Panc1 (cell line): ENCODE measurements at regions not wholly inside any gene's neighbourhood (a gene's known extent, or its start where the extent isn't known, plus 50 kb on each side); places are given as distances from the start of the nearest gene placed in this dataset.

Experiments used
- ATAC-seq: fragments of 200-7000 bp; cut with Tn5 transposase; 2 replicates; pipeline ENCODE4 v1.9.1; 2020; ENCODE audit warnings: mild to moderate bottlenecking, moderate library complexity
- BruUV-seq: library from RNA; stranded (reverse); fragments of 400-500 nt; replicated peaks from 2 replicates; lab custom pipeline; 2021; lab: Mats Ljungman, UMichigan
- CTCF ChIA-PET: fragments of 300-600 bp; sonication (Branson Sonifier 250); formaldehyde crosslinking; loops from one replicate; lab custom pipeline; 2022; ENCODE audit warnings: antibody characterized with exemption; lab: Charles Lee
- POLR2A ChIA-PET: fragments of 300-600 bp; sonication (Branson Sonifier 250); formaldehyde crosslinking; loops from one replicate; lab custom pipeline; 2022; ENCODE audit warnings: antibody characterized with exemption; lab: Charles Lee
- DNase-seq: peaks from one replicate; pipeline ENCODE4 v3.0.0-alpha.2; 2010; ENCODE audit warnings: low read depth, low spot score
- H3K27ac ChIP-seq: 2 replicates; pipeline ENCODE4 v1.5.1; 2011; ENCODE audit warnings: mild to moderate bottlenecking, low read length, inconsistent platforms
- H3K27me3 ChIP-seq: fragments of 200-500 bp; sonication (Bioruptor generic); 2 replicates; pipeline ENCODE4 v1.6.0; 2014; ENCODE audit warnings: low read length, inconsistent platforms; ENCODE audit not compliant: control insufficient read depth, insufficient read depth
- H3K36me3 ChIP-seq: fragments of 200-500 bp; sonication (Bioruptor generic); 2 replicates; pipeline ENCODE4 v1.5.1; 2014; ENCODE audit warnings: inconsistent platforms, mild to moderate bottlenecking, low read length, moderate library complexity; ENCODE audit not compliant: control insufficient read depth, insufficient read depth
- H3K4me1 ChIP-seq: 2 replicates; pipeline ENCODE4 v1.5.1; 2011; ENCODE audit warnings: inconsistent platforms, mild to moderate bottlenecking, low read length, moderate library complexity; ENCODE audit not compliant: control insufficient read depth, insufficient read depth
- H3K4me3 ChIP-seq, 2 experiments: 2 replicates each; pipeline ENCODE4 v1.5.1; 2011 to 2012; ENCODE audit warnings: low read depth in 2 of 2, low read length in 2 of 2, mild to moderate bottlenecking in 2 of 2, inconsistent platforms in 1 of 2, moderate library complexity in 1 of 2
- H3K9me3 ChIP-seq: fragments of 200-500 bp; sonication (Bioruptor generic); 2 replicates; pipeline ENCODE4 v1.5.1; 2014; ENCODE audit warnings: low read depth, mild to moderate bottlenecking, inconsistent platforms, low read length, moderate library complexity; ENCODE audit not compliant: control insufficient read depth, insufficient read depth
- POLR2AphosphoS5 ChIP-seq: IDR thresholded peaks from 2 replicates; pipeline ENCODE4 v1.6.1; 2012; ENCODE audit warnings: mild to moderate bottlenecking, low read depth, low read length, moderate library complexity
- SIN3A ChIP-seq: IDR thresholded peaks from 2 replicates; pipeline ENCODE4 v1.6.1; 2012; ENCODE audit warnings: low read depth, mild to moderate bottlenecking, low read length, moderate library complexity, borderline replicate concordance; ENCODE audit not compliant: insufficient read depth
- TCF7L2 ChIP-seq: IDR thresholded peaks from 2 replicates; pipeline ENCODE4 v1.6.1; 2011; ENCODE audit warnings: mild to moderate bottlenecking, low read depth, low read length, inconsistent platforms
- in situ Hi-C: cut with HindIII; loops from 2 replicates; pipeline ENCODE4 v1.10.0; 2016; ENCODE audit warnings: low sequenced_read_pairs, low pct_unique_long_range_greater_than_20kb
- intact Hi-C: fragments of 100-400 bp; cut with micrococcal nuclease; formaldehyde crosslinking; loops from one replicate; pipeline ENCODE4 v1.10.0; 2022; ENCODE audit not compliant: unreplicated experiment
- TF ChIP-seq, protein P1 (sequence below): fragments of 450-650 bp; IDR thresholded peaks from 2 replicates; pipeline ENCODE4 v1.5.1; 2017; ENCODE audit warnings: mild to moderate bottlenecking
- TF ChIP-seq, protein P2 (sequence below), 2 experiments: IDR thresholded peaks; 2 replicates each; pipeline ENCODE4 v1.6.1; 2011 to 2012; ENCODE audit warnings: low read depth in 2 of 2, control low read depth in 1 of 2, low read length in 1 of 2, mild to moderate bottlenecking in 1 of 2, moderate library complexity in 1 of 2; ENCODE audit not compliant: insufficient read depth in 1 of 2

DNA sequence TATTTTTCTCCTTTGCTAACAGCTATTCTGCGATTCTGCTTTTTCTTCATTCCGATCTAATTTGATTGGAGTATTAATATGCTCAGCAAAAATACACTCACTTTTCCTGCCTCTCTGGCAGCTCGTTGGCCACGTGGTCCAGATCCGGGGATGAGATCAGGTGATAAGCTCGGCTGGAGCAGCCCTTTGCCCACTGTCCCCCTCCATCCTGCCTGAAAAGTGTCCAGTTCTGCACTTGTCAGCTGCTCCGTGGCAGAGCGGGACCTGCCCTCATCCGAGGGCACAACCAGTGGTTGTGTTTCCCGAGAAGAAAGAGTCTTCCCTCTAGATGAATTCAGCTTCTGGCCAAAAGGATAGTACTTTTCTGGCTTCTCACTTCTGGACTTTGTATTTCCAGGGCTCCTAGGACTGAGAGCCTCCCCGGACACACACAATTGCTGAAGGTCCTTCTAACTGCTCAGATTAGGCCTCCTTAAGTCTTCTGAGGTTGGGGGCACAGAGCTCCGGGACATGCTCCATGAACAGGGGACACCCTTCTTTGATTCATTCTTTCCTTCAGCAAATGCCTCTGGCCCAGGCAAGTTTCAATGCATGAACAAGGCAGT, 103.9 kb upstream of the ALDH1A3 start:
- H3K4me1 ChIP-seq, result peaks cover 6% of the 10 kb centered on the region; the same call in 1 of the 2 replicates
- ChIA-PET POLR2A (interaction anchor here (0.6 kb wide), 1 partner anchor 12 kb away, joined by 5 read pairs; no protein-coding TSS in a partner anchor), CTCF (no interaction called here)
- in situ Hi-C loops, result no loop called here
- H3K27me3 ChIP-seq, result no peaks in the 10 kb centered on the region
- H3K4me3 ChIP-seq, result no peak overlapping the region
- DNase-seq, result no peak
- H3K27ac ChIP-seq, result peak overlapping the region; percentile 29; the same call in 1 of the 2 replicates
- ATAC-seq, result no peak
- BruUV-seq, result no TSS peak
- H3K36me3 ChIP-seq, result no peaks in the 10 kb centered on the region
- intact Hi-C loops, result no loop called here
- TF ChIP-seq, protein P1, sequence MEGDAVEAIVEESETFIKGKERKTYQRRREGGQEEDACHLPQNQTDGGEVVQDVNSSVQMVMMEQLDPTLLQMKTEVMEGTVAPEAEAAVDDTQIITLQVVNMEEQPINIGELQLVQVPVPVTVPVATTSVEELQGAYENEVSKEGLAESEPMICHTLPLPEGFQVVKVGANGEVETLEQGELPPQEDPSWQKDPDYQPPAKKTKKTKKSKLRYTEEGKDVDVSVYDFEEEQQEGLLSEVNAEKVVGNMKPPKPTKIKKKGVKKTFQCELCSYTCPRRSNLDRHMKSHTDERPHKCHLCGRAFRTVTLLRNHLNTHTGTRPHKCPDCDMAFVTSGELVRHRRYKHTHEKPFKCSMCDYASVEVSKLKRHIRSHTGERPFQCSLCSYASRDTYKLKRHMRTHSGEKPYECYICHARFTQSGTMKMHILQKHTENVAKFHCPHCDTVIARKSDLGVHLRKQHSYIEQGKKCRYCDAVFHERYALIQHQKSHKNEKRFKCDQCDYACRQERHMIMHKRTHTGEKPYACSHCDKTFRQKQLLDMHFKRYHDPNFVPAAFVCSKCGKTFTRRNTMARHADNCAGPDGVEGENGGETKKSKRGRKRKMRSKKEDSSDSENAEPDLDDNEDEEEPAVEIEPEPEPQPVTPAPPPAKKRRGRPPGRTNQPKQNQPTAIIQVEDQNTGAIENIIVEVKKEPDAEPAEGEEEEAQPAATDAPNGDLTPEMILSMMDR, result no peak
- TF ChIP-seq, protein P2, sequence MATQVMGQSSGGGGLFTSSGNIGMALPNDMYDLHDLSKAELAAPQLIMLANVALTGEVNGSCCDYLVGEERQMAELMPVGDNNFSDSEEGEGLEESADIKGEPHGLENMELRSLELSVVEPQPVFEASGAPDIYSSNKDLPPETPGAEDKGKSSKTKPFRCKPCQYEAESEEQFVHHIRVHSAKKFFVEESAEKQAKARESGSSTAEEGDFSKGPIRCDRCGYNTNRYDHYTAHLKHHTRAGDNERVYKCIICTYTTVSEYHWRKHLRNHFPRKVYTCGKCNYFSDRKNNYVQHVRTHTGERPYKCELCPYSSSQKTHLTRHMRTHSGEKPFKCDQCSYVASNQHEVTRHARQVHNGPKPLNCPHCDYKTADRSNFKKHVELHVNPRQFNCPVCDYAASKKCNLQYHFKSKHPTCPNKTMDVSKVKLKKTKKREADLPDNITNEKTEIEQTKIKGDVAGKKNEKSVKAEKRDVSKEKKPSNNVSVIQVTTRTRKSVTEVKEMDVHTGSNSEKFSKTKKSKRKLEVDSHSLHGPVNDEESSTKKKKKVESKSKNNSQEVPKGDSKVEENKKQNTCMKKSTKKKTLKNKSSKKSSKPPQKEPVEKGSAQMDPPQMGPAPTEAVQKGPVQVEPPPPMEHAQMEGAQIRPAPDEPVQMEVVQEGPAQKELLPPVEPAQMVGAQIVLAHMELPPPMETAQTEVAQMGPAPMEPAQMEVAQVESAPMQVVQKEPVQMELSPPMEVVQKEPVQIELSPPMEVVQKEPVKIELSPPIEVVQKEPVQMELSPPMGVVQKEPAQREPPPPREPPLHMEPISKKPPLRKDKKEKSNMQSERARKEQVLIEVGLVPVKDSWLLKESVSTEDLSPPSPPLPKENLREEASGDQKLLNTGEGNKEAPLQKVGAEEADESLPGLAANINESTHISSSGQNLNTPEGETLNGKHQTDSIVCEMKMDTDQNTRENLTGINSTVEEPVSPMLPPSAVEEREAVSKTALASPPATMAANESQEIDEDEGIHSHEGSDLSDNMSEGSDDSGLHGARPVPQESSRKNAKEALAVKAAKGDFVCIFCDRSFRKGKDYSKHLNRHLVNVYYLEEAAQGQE (IDR thresholded peaks at IDR 0.05; ENCODE audit: insufficient read depth in 1 of 2, low read depth in 2 of 2, low read length in 1 of 2), result no peak
- TF ChIP-seq POLR2AphosphoS5 (no peak), TCF7L2 (no peak), SIN3A (no peak)
- H3K9me3 ChIP-seq, result no peaks in the 10 kb centered on the region

DNA sequence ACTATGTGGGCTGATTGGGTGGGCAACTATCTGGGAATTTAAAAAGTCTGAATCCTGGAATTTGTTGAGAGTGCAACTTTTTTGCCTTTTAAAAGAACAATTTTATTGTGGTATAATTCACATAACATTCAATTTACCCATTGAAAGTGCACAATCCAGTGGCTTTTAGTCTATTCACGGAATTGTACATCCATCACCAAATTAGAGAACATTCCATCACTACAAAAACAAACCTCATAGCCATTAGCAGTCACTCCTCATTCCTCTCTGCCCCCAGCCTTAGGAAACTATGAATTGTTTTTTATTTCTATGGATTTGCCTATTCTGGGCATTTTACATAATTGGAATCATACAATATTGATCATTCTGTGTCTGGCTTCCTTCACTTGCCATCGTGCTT, 101.8 kb upstream of the ALDH1A3 start:
- Histone ChIP-seq H3K27me3 (no peaks in the 10 kb centered on the region), H3K36me3 (no peaks in the 10 kb centered on the region), H3K27ac (no peak overlapping the region), H3K9me3 (no peaks in the 10 kb centered on the region), H3K4me3 (no peak overlapping the region), H3K4me1 (0 out of 2 replicates have a peak, but pooled peaks cover 2% of the 10 kb centered on the region)
- ChIA-PET POLR2A (no interaction called here), CTCF (no interaction called here)
- DNase-seq (no peak), ATAC-seq (no peak)
- in situ Hi-C loops (no loop called here), intact Hi-C loops (no loop called here)
- BruUV-seq, result no TSS peak
- TF ChIP-seq POLR2AphosphoS5 (no peak), SIN3A (no peak), TCF7L2 (no peak)
- TF ChIP-seq, protein P2 (IDR thresholded peaks at IDR 0.05; ENCODE audit: insufficient read depth in 1 of 2, low read depth in 2 of 2, low read length in 1 of 2), result no peak
- TF ChIP-seq, protein P1, result no peak
